ENCODE measurements at regions not wholly inside any gene's neighbourhood (a gene's known extent, or its start where the extent isn't known, plus 50 kb on each side); places are given as distances from the start of the nearest gene placed in this dataset.

DNA sequence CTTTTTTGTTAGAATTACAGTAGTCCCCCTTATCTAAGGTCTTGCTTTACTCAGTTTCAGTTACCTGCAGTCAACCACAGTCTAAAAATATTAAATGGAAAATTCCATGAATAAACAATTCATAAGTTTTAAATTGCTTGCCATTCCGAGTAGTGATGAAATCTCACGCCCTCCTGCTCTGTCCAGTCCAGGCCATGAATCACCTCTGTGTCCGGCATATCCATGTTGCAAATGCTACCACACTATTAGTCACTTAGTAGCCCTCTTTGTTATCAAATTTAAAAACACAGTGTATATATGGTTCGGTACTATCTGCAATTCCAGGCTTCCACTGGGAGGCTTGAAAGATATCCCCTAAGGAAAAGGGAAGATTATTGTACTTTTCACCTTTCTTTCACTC lies 164.6 kb upstream of the FAM83B start:
- TF ChIP-seq EP300 (IDR thresholded peaks at IDR 0.05) = no peak
- TF ChIP-seq POLR2A (IDR thresholded peaks at IDR 0.05) = no peak
- TF ChIP-seq, protein P1, sequence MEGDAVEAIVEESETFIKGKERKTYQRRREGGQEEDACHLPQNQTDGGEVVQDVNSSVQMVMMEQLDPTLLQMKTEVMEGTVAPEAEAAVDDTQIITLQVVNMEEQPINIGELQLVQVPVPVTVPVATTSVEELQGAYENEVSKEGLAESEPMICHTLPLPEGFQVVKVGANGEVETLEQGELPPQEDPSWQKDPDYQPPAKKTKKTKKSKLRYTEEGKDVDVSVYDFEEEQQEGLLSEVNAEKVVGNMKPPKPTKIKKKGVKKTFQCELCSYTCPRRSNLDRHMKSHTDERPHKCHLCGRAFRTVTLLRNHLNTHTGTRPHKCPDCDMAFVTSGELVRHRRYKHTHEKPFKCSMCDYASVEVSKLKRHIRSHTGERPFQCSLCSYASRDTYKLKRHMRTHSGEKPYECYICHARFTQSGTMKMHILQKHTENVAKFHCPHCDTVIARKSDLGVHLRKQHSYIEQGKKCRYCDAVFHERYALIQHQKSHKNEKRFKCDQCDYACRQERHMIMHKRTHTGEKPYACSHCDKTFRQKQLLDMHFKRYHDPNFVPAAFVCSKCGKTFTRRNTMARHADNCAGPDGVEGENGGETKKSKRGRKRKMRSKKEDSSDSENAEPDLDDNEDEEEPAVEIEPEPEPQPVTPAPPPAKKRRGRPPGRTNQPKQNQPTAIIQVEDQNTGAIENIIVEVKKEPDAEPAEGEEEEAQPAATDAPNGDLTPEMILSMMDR (IDR thresholded peaks at IDR 0.05) = no peak
